MM.1S (cell line): ENCODE measurements at regions not wholly inside any gene's neighbourhood (a gene's known extent, or its start where the extent isn't known, plus 50 kb on each side); places are given as distances from the start of the nearest gene placed in this dataset.
"Not testable (repeated sequence)": the region's sequence is repeated elsewhere in the genome, so short reads cannot be mapped to it uniquely, and the experiment has no call there.

Experiments
- DNase-seq: peaks from one replicate; pipeline ENCODE4 v3.0.0-alpha.2; 2015
- H2AFZ ChIP-seq: fragments of 300-600 bp; sonication (generic); 2 replicates; pipeline ENCODE4 v1.6.0; 2016; ENCODE audit warnings: antibody characterized with exemption, low read length
- H3F3A ChIP-seq: fragments of 300-600 bp; sonication (generic); 2 replicates; pipeline ENCODE4 v1.6.1; 2016; ENCODE audit warnings: mild to moderate bottlenecking, antibody characterized with exemption, low read length, moderate library complexity, mixed read lengths; ENCODE audit not compliant: insufficient read depth
- H3K27ac ChIP-seq: fragments of 300-600 bp; sonication (generic); 2 replicates; pipeline ENCODE4 v1.5.1; 2016; ENCODE audit warnings: mild to moderate bottlenecking, low read length
- H3K27me3 ChIP-seq: fragments of 300-600 bp; sonication (generic); replicated peaks from 2 replicates; pipeline ENCODE4 v1.6.0; 2016; ENCODE audit warnings: low read length; ENCODE audit not compliant: insufficient read depth
- H3K36me3 ChIP-seq: fragments of 300-600 bp; sonication (generic); replicated peaks from 2 replicates; pipeline ENCODE4 v1.6.1; 2016; ENCODE audit warnings: mild to moderate bottlenecking, low read length, mixed read lengths; ENCODE audit not compliant: insufficient read depth
- H3K4me1 ChIP-seq: fragments of 300-600 bp; sonication (generic); 2 replicates; pipeline ENCODE4 v1.6.1; 2016; ENCODE audit warnings: low read length, mixed read lengths
- H3K4me2 ChIP-seq: fragments of 300-600 bp; sonication (generic); 2 replicates; pipeline ENCODE4 v1.6.0; 2016; ENCODE audit warnings: low read depth, low read length
- H3K4me3 ChIP-seq: fragments of 300-600 bp; sonication (generic); 2 replicates; pipeline ENCODE4 v1.5.1; 2016; ENCODE audit warnings: low read length, mixed read lengths
- H3K79me2 ChIP-seq: fragments of 300-600 bp; sonication (generic); 2 replicates; pipeline ENCODE4 v1.6.1; 2016; ENCODE audit warnings: mixed run types, low read length, mixed read lengths
- H3K9ac ChIP-seq: fragments of 300-600 bp; sonication (generic); 2 replicates; pipeline ENCODE4 v1.6.1; 2016; ENCODE audit warnings: low read length, mixed read lengths
- H3K9me2 ChIP-seq: fragments of 300-600 bp; sonication (generic); replicated peaks from 2 replicates; pipeline ENCODE4 v1.6.1; 2016; ENCODE audit warnings: mild to moderate bottlenecking, low read length, mixed read lengths; ENCODE audit not compliant: insufficient read depth
- H3K9me3 ChIP-seq: fragments of 300-600 bp; sonication (generic); replicated peaks from 2 replicates; pipeline ENCODE4 v1.6.1; 2016; ENCODE audit warnings: mild to moderate bottlenecking, low read length, mixed read lengths; ENCODE audit not compliant: insufficient read depth
- H4K20me1 ChIP-seq: fragments of 300-600 bp; sonication (generic); 2 replicates; pipeline ENCODE4 v1.6.1; 2016; ENCODE audit warnings: mild to moderate bottlenecking, low read length, moderate library complexity, mixed read lengths; ENCODE audit not compliant: insufficient read depth
- CTCF ChIP-seq: fragments of 300-600 bp; sonication (generic); IDR thresholded peaks from 2 replicates; pipeline ENCODE4 v1.5.1; 2016; ENCODE audit warnings: antibody characterized with exemption, low read length, mixed read lengths
- EZH2 ChIP-seq: fragments of 300-600 bp; sonication (generic); optimal IDR thresholded peaks from 2 replicates; pipeline ENCODE3; 2017; ENCODE audit warnings: low read depth, mild to moderate bottlenecking, antibody characterized with exemption, low read length, mixed read lengths
- EZH2phosphoT487 ChIP-seq: fragments of 300-600 bp; sonication (generic); IDR thresholded peaks from 2 replicates; pipeline ENCODE4 v1.6.1; 2018; ENCODE audit warnings: antibody characterized with exemption, low read length

- no peaks in the 10 kb centered on the region; the same call in 1 of the 2 replicates for H3K4me1 ChIP-seq
- no peak overlapping the region for H3K4me2 ChIP-seq
- no peak for TF ChIP-seq EZH2
- no peak for TF ChIP-seq CTCF
- TF ChIP-seq EZH2phosphoT487 = no peak
- no peak overlapping the region for H3K9ac ChIP-seq
- no peak for DNase-seq
- no peaks in the 10 kb centered on the region for H3K9me2 ChIP-seq
- no peaks in the 10 kb centered on the region for H4K20me1 ChIP-seq
- no peak overlapping the region for H3K27ac ChIP-seq
- no peaks in the 10 kb centered on the region for H3K27me3 ChIP-seq
- no peak overlapping the region for H3K4me3 ChIP-seq
- H3F3A ChIP-seq = no peaks in the 10 kb centered on the region
- H3K36me3 ChIP-seq = no peaks in the 10 kb centered on the region
- H2AFZ ChIP-seq = no peak overlapping the region
- no peaks in the 10 kb centered on the region for H3K79me2 ChIP-seq
- H3K9me3 ChIP-seq = no peaks in the 10 kb centered on the region
Observed at GRCh38 chr3:11898611-11899325, 52.1 kb upstream of the TAMM41 start.

- H3K4me3 ChIP-seq, H2AFZ ChIP-seq, H3K9me3 ChIP-seq, H3K27me3 ChIP-seq, H3K36me3 ChIP-seq, DNase-seq, H3K4me2 ChIP-seq, H3K79me2 ChIP-seq, H3F3A ChIP-seq, H3K9me2 ChIP-seq, H3K27ac ChIP-seq, H3K4me1 ChIP-seq, H3K9ac ChIP-seq, H4K20me1 ChIP-seq: not testable (repeated sequence)
Observed at GRCh38 chr3:11899389-11899788, 52.7 kb upstream of the TAMM41 start.

- no peaks in the 10 kb centered on the region for H3K27me3 ChIP-seq
- TF ChIP-seq EZH2 = no peak
- no peak for TF ChIP-seq EZH2phosphoT487
- TF ChIP-seq CTCF = no peak
- no peak for DNase-seq
- no peaks in the 10 kb centered on the region for H3K9me3 ChIP-seq
- no peaks in the 10 kb centered on the region; the same call in 1 of the 2 replicates for H3K4me1 ChIP-seq
- H4K20me1 ChIP-seq = no peaks in the 10 kb centered on the region
- no peak overlapping the region for H2AFZ ChIP-seq
- H3K27ac ChIP-seq = no peak overlapping the region
- H3K79me2 ChIP-seq = no peaks in the 10 kb centered on the region
- H3K36me3 ChIP-seq = no peaks in the 10 kb centered on the region
- no peak overlapping the region for H3K9ac ChIP-seq
- H3K4me2 ChIP-seq = no peak overlapping the region
- H3K9me2 ChIP-seq = no peaks in the 10 kb centered on the region
- no peak overlapping the region for H3K4me3 ChIP-seq
- H3F3A ChIP-seq = no peaks in the 10 kb centered on the region
Observed at GRCh38 chr3:11899826-11900225, 53.1 kb upstream of the TAMM41 start.

- no peak for DNase-seq
- H3K27ac ChIP-seq = no peak overlapping the region
- H3K4me2 ChIP-seq = no peak overlapping the region
- H2AFZ ChIP-seq = no peak overlapping the region
- no peaks in the 10 kb centered on the region for H3F3A ChIP-seq
- no peaks in the 10 kb centered on the region; the same call in 1 of the 2 replicates for H3K4me1 ChIP-seq
- H3K79me2 ChIP-seq = no peaks in the 10 kb centered on the region
- no peaks in the 10 kb centered on the region for H3K9me2 ChIP-seq
- H3K9me3 ChIP-seq = no peaks in the 10 kb centered on the region
- no peaks in the 10 kb centered on the region for H3K36me3 ChIP-seq
- no peaks in the 10 kb centered on the region for H3K27me3 ChIP-seq
- no peaks in the 10 kb centered on the region for H4K20me1 ChIP-seq
- TF ChIP-seq EZH2 (no peak), CTCF (no peak), EZH2phosphoT487 (no peak)
- no peak overlapping the region for H3K9ac ChIP-seq
- H3K4me3 ChIP-seq = no peak overlapping the region
Observed at GRCh38 chr3:11900824-11901223, 54.1 kb upstream of the TAMM41 start.
